GM23338 (cell line): ENCODE measurements at regions not wholly inside any gene's neighbourhood (a gene's known extent, or its start where the extent isn't known, plus 50 kb on each side); places are given as distances from the start of the nearest gene placed in this dataset.

ENCODE experiments used
- CREB1 ChIP-seq: fragments of 250-450 bp; sonication (Bioruptor Pico); IDR thresholded peaks from 2 replicates; pipeline ENCODE4 v1.5.0; 2020; ENCODE audit warnings: low read depth, mild to moderate bottlenecking, moderate library complexity
- CTCF ChIP-seq, 2 experiments: fragments of 200-600 bp in 1 of 2; sonication (generic) in 1 of 2; conservative IDR thresholded peaks; 2 replicates each; pipeline versions ENCODE4 v1.5.1 to v1.6.1; 2016 to 2017; ENCODE audit warnings: antibody characterized with exemption in 2 of 2, low read depth in 2 of 2, mild to moderate bottlenecking in 2 of 2, moderate library complexity in 1 of 2
- ETS1 ChIP-seq: IDR thresholded peaks from 2 replicates; pipeline ENCODE4 v1.6.1; 2016; ENCODE audit warnings: antibody characterized with exemption
- EZH2 ChIP-seq: fragments of 200-600 bp; sonication (generic); IDR thresholded peaks from one replicate; pipeline ENCODE4 v1.8.0; 2017; ENCODE audit warnings: antibody characterized with exemption, mild to moderate bottlenecking, low read depth; ENCODE audit not compliant: unreplicated experiment
- EZH2phosphoT487 ChIP-seq: fragments of 200-600 bp; sonication (generic); IDR thresholded peaks from one replicate; pipeline ENCODE4 v1.8.1; 2018; ENCODE audit warnings: antibody characterized with exemption; ENCODE audit not compliant: unreplicated experiment
- JUNB ChIP-seq: IDR thresholded peaks from one replicate; pipeline ENCODE4 v1.6.1; 2016; ENCODE audit warnings: antibody characterized with exemption; ENCODE audit not compliant: unreplicated experiment
- POLR2AphosphoS5 ChIP-seq: IDR thresholded peaks from 2 replicates; pipeline ENCODE4 v1.6.1; 2016; ENCODE audit warnings: antibody characterized with exemption, low read depth
- REST ChIP-seq: IDR thresholded peaks from one replicate; pipeline ENCODE4 v1.6.1; 2018; ENCODE audit warnings: antibody characterized with exemption; ENCODE audit not compliant: unreplicated experiment
- STAT1 ChIP-seq: IDR thresholded peaks from one replicate; pipeline ENCODE4 v1.6.1; 2016; ENCODE audit warnings: antibody characterized with exemption; ENCODE audit not compliant: unreplicated experiment

GRCh38 chr15:93870583-93870982, 360.8 kb upstream of the MCTP2 start:
- no peak for TF ChIP-seq CTCF (conservative IDR thresholded peaks at IDR 0.05; ENCODE audit: low read depth in 2 of 2)
- TF ChIP-seq REST, result no peak
- TF ChIP-seq POLR2AphosphoS5, result no peak
- TF ChIP-seq EZH2phosphoT487, result no peak
- TF ChIP-seq EZH2, result no peak
- no peak for TF ChIP-seq STAT1
- no peak for TF ChIP-seq ETS1
- no peak for TF ChIP-seq CREB1 (CRISPR knock-in tag)
- no peak for TF ChIP-seq JUNB
